Vagina (tissue), 2 donors: ENCODE measurements at regions not wholly inside any gene's neighbourhood (a gene's known extent, or its start where the extent isn't known, plus 50 kb on each side); places are given as distances from the start of the nearest gene placed in this dataset.
"Not testable (repeated sequence)": the region's sequence is repeated elsewhere in the genome, so short reads cannot be mapped to it uniquely, and the experiment has no call there.

Experiments
- POLR2A ChIP-seq, 2 donors: fragments of 450-650 bp; IDR thresholded peaks; one replicate each; pipeline ENCODE4 v1.6.1; 2017; ENCODE audit warnings: antibody characterized with exemption in 2 of 2, mild to moderate bottlenecking in 2 of 2, moderate library complexity in 2 of 2
- TF ChIP-seq, protein P1 (sequence below), 3 experiments: fragments of 450-650 bp in 2 of 3; fragments of 200-600 bp in 1 of 3; sonication (generic) in 1 of 3; IDR thresholded peaks; one replicate each; pipeline ENCODE4 v1.5.1; 2017 to 2019; ENCODE audit warnings: antibody characterized with exemption in 3 of 3, mild to moderate bottlenecking in 2 of 3, moderate library complexity in 2 of 3

DNA sequence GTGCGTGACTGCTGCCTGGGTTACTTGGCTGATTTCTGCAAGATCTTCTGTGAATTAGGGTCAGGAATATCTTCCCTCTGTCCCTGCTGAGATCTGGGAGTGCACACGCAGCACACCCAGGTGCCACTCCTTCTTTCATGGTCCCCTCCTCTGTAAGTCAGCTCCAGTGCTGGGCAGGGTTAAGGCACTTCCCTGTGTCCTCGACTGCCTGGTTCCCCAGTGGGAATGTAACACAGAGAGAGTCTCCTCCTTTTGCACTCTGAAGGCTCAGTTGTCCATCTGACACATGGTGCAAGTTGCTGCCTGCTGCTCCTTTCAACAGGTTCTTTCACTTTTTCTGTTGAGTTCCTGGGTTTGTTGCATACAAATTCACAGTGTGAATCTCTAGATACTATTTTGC lies 421.2 kb upstream of the NDN start:
- TF ChIP-seq POLR2A (IDR thresholded peaks at IDR 0.05) = not testable (repeated sequence)
- TF ChIP-seq, protein P1, sequence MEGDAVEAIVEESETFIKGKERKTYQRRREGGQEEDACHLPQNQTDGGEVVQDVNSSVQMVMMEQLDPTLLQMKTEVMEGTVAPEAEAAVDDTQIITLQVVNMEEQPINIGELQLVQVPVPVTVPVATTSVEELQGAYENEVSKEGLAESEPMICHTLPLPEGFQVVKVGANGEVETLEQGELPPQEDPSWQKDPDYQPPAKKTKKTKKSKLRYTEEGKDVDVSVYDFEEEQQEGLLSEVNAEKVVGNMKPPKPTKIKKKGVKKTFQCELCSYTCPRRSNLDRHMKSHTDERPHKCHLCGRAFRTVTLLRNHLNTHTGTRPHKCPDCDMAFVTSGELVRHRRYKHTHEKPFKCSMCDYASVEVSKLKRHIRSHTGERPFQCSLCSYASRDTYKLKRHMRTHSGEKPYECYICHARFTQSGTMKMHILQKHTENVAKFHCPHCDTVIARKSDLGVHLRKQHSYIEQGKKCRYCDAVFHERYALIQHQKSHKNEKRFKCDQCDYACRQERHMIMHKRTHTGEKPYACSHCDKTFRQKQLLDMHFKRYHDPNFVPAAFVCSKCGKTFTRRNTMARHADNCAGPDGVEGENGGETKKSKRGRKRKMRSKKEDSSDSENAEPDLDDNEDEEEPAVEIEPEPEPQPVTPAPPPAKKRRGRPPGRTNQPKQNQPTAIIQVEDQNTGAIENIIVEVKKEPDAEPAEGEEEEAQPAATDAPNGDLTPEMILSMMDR (IDR thresholded peaks at IDR 0.05) = not testable (repeated sequence)
